Tibial artery (tissue), 4 donors: ENCODE measurements at regions not wholly inside any gene's neighbourhood (a gene's known extent, or its start where the extent isn't known, plus 50 kb on each side); places are given as distances from the start of the nearest gene placed in this dataset.

ENCODE experiments used
- DNase-seq, 2 donors: peaks; one replicate each; pipeline ENCODE4 v3.0.0-alpha.2; 2019
- H3K27ac ChIP-seq, 2 donors: fragments of 200-600 bp; sonication (generic) in 1 of 2; 1 replicate in 1 of 2; 2 replicates in 1 of 2; pipeline ENCODE4 v1.5.1; 2018 to 2019; ENCODE audit warnings: mild to moderate bottlenecking in 1 of 2
- H3K27me3 ChIP-seq, 2 donors: fragments of 200-600 bp; sonication (generic) in 1 of 2; one replicate each; pipeline versions ENCODE4 v1.5.1 to v1.6.0; 2016 to 2019
- H3K36me3 ChIP-seq, 3 donors: fragments of 200-600 bp; sonication (generic) in 2 of 3; one replicate each; pipeline ENCODE4 v1.5.1; 2016 to 2019; ENCODE audit warnings: mild to moderate bottlenecking in 2 of 3
- H3K4me1 ChIP-seq, 4 donors: fragments of 200-600 bp; sonication (generic) in 2 of 4; 1 replicate in 3 of 4; 2 replicates in 1 of 4; pipeline ENCODE4 v1.5.1; 2016 to 2019
- H3K4me3 ChIP-seq, 2 donors: fragments of 200-600 bp; sonication (generic) in 1 of 2; 1 replicate in 1 of 2; 2 replicates in 1 of 2; pipeline ENCODE4 v1.5.1; 2018 to 2019; ENCODE audit warnings: mild to moderate bottlenecking in 2 of 2
- H3K9me3 ChIP-seq, 3 donors: fragments of 200-600 bp; sonication (generic) in 1 of 3; one replicate each; pipeline ENCODE4 v1.5.1; 2016 to 2019
- CTCF ChIP-seq, 2 experiments: fragments of 200-600 bp in 1 of 2; fragments of 450-650 bp in 1 of 2; IDR thresholded peaks; one replicate each; pipeline ENCODE4 v1.5.1; 2017 to 2019; ENCODE audit warnings: antibody characterized with exemption in 2 of 2, mild to moderate bottlenecking in 1 of 2, moderate library complexity in 1 of 2
- intact Hi-C: fragments of 100-400 bp; cut with DNase I; formaldehyde crosslinking; loops from one replicate; pipeline ENCODE4 v1.15.0; 2023; ENCODE audit warnings: low total_unique reads

- intact Hi-C loops: no loop called here
- H3K27ac ChIP-seq: no peak overlapping the region
- DNase-seq: no peak
- H3K9me3 ChIP-seq: no peaks in the 10 kb centered on the region
- H3K4me1 ChIP-seq: peaks cover 0 to 10% (median 0%) of the 10 kb centered on the region in 4 donors
- no peak for TF ChIP-seq CTCF (IDR thresholded peaks at IDR 0.05)
- peaks cover 0 to 10% of the 10 kb centered on the region in 2 donors for H3K27me3 ChIP-seq
- H3K4me3 ChIP-seq: no peak overlapping the region
- H3K36me3 ChIP-seq: no peaks in the 10 kb centered on the region
These were observed 392.7 kb downstream of the NPHP4 start for GRCh38 chr1:5599541-5599940.

- H3K9me3 ChIP-seq: no peaks in the 10 kb centered on the region
- H3K27ac ChIP-seq: no peak overlapping the region
- intact Hi-C loops: no loop called here
- no peaks in the 10 kb centered on the region for H3K36me3 ChIP-seq
- H3K27me3 ChIP-seq: peaks cover 0 to 10% of the 10 kb centered on the region in 2 donors
- peaks cover 0 to 10% (median 0%) of the 10 kb centered on the region in 4 donors for H3K4me1 ChIP-seq
- DNase-seq: no peak
- H3K4me3 ChIP-seq: no peak overlapping the region
- TF ChIP-seq CTCF (IDR thresholded peaks at IDR 0.05): no peak
These were observed 393.3 kb downstream of the NPHP4 start for GRCh38 chr1:5598824-5599395.

GRCh38 chr1:5597991-5598823, 394.0 kb downstream of the NPHP4 start:
- H3K36me3 ChIP-seq: no peaks in the 10 kb centered on the region
- no peak overlapping the region for H3K4me3 ChIP-seq
- no peak for DNase-seq
- intact Hi-C loops: no loop called here
- H3K4me1 ChIP-seq: peaks cover 0 to 10% (median 0%) of the 10 kb centered on the region in 4 donors
- no peak for TF ChIP-seq CTCF (IDR thresholded peaks at IDR 0.05)
- H3K27ac ChIP-seq: no peak overlapping the region
- H3K9me3 ChIP-seq: no peaks in the 10 kb centered on the region
- H3K27me3 ChIP-seq: peaks cover 0 to 10% of the 10 kb centered on the region in 2 donors

- Histone ChIP-seq H3K4me1 (peaks cover 0 to 10% (median 0%) of the 10 kb centered on the region in 4 donors), H3K36me3 (no peaks in the 10 kb centered on the region), H3K4me3 (no peak overlapping the region), H3K9me3 (no peaks in the 10 kb centered on the region), H3K27ac (no peak overlapping the region), H3K27me3 (peaks cover 0 to 10% of the 10 kb centered on the region in 2 donors)
- intact Hi-C loops: no loop called here
- no peak for DNase-seq
- TF ChIP-seq CTCF (IDR thresholded peaks at IDR 0.05): no peak
These were observed 394.9 kb downstream of the NPHP4 start for GRCh38 chr1:5597171-5597850.

- Histone ChIP-seq H3K27ac (no peak overlapping the region), H3K9me3 (no peaks in the 10 kb centered on the region), H3K36me3 (no peaks in the 10 kb centered on the region), H3K4me1 (peaks cover 0 to 10% (median 0%) of the 10 kb centered on the region in 4 donors), H3K4me3 (no peak overlapping the region), H3K27me3 (peaks cover 0 to 10% of the 10 kb centered on the region in 2 donors)
- intact Hi-C loops: no loop called here
- no peak for TF ChIP-seq CTCF (IDR thresholded peaks at IDR 0.05)
- DNase-seq: no peak
These were observed 395.6 kb downstream of the NPHP4 start for GRCh38 chr1:5596651-5597050.
